Neural cell (in vitro differentiated cells): ENCODE measurements at regions not wholly inside any gene's neighbourhood (a gene's known extent, or its start where the extent isn't known, plus 50 kb on each side); places are given as distances from the start of the nearest gene placed in this dataset.

ENCODE experiments used
- EP300 ChIP-seq: fragments of 450-650 bp; conservative IDR thresholded peaks from 2 replicates; pipeline ENCODE4 v1.6.1; 2014; ENCODE audit warnings: antibody characterized with exemption, mild to moderate bottlenecking, moderate library complexity; ENCODE audit not compliant: poor library complexity, severe bottlenecking
- EZH2 ChIP-seq: fragments of 200-600, 300-800 bp; shearing (Covaris generic), sonication (generic); IDR thresholded peaks from 2 replicates; pipeline ENCODE4 v1.6.1; 2014; ENCODE audit warnings: antibody characterized with exemption, low read length, borderline replicate concordance, mild to moderate bottlenecking; ENCODE audit not compliant: insufficient read depth, poor library complexity, severe bottlenecking
- MXI1 ChIP-seq: fragments of 450-650 bp; conservative IDR thresholded peaks from 2 replicates; pipeline ENCODE4 v1.6.1; 2014; ENCODE audit warnings: antibody characterized with exemption, mild to moderate bottlenecking; ENCODE audit not compliant: poor library complexity, severe bottlenecking
- POLR2AphosphoS5 ChIP-seq: IDR thresholded peaks from 2 replicates; pipeline ENCODE4 v1.6.1; 2012
- RAD21 ChIP-seq: fragments of 450-650 bp; conservative IDR thresholded peaks from 2 replicates; pipeline ENCODE4 v1.6.1; 2014; ENCODE audit warnings: antibody characterized with exemption, mild to moderate bottlenecking, moderate library complexity
- SMC3 ChIP-seq: fragments of 450-650 bp; conservative IDR thresholded peaks from 2 replicates; pipeline ENCODE4 v1.6.1; 2014; ENCODE audit warnings: antibody characterized with exemption, mild to moderate bottlenecking, moderate library complexity; ENCODE audit not compliant: poor library complexity
- TAF1 ChIP-seq: IDR thresholded peaks from 2 replicates; pipeline ENCODE4 v1.6.1; 2012; ENCODE audit warnings: low read depth
- TF ChIP-seq, protein P1 (sequence below): fragments of 450-650 bp; IDR thresholded peaks from 2 replicates; pipeline ENCODE4 v1.5.1; 2014; ENCODE audit warnings: antibody characterized with exemption, mild to moderate bottlenecking, moderate library complexity; ENCODE audit not compliant: poor library complexity, severe bottlenecking
- TF ChIP-seq, protein P2 (sequence below): IDR thresholded peaks from 2 replicates; pipeline ENCODE4 v1.6.1; 2012; ENCODE audit warnings: borderline replicate concordance

DNA sequence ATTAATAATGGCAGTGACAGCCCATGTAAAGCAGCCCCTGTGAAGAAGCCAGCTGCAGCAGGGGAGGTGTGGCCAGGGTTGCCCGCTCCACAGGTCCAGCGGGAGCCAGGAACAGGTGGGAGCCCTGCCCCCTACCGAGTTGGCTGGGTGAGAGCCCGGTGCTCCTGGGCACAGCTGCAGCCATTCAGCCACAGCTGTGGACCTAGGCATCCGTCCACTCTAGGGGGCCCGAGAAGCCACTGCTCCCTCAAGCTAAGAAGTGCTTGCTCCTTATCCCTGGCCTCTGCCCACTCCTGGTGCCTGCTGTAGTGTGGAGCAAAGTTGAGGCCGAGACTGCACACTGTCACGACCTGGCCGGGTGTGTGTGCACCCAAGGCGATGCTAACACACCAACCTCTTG is 1469.0 kb downstream of the PCDH7 start:
- TF ChIP-seq EP300, result no peak
- TF ChIP-seq, protein P1, sequence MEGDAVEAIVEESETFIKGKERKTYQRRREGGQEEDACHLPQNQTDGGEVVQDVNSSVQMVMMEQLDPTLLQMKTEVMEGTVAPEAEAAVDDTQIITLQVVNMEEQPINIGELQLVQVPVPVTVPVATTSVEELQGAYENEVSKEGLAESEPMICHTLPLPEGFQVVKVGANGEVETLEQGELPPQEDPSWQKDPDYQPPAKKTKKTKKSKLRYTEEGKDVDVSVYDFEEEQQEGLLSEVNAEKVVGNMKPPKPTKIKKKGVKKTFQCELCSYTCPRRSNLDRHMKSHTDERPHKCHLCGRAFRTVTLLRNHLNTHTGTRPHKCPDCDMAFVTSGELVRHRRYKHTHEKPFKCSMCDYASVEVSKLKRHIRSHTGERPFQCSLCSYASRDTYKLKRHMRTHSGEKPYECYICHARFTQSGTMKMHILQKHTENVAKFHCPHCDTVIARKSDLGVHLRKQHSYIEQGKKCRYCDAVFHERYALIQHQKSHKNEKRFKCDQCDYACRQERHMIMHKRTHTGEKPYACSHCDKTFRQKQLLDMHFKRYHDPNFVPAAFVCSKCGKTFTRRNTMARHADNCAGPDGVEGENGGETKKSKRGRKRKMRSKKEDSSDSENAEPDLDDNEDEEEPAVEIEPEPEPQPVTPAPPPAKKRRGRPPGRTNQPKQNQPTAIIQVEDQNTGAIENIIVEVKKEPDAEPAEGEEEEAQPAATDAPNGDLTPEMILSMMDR, result no peak
- TF ChIP-seq EZH2, result no peak
- no peak for TF ChIP-seq TAF1
- TF ChIP-seq RAD21, result no peak
- no peak for TF ChIP-seq POLR2AphosphoS5
- no peak for TF ChIP-seq SMC3
- TF ChIP-seq, protein P2, sequence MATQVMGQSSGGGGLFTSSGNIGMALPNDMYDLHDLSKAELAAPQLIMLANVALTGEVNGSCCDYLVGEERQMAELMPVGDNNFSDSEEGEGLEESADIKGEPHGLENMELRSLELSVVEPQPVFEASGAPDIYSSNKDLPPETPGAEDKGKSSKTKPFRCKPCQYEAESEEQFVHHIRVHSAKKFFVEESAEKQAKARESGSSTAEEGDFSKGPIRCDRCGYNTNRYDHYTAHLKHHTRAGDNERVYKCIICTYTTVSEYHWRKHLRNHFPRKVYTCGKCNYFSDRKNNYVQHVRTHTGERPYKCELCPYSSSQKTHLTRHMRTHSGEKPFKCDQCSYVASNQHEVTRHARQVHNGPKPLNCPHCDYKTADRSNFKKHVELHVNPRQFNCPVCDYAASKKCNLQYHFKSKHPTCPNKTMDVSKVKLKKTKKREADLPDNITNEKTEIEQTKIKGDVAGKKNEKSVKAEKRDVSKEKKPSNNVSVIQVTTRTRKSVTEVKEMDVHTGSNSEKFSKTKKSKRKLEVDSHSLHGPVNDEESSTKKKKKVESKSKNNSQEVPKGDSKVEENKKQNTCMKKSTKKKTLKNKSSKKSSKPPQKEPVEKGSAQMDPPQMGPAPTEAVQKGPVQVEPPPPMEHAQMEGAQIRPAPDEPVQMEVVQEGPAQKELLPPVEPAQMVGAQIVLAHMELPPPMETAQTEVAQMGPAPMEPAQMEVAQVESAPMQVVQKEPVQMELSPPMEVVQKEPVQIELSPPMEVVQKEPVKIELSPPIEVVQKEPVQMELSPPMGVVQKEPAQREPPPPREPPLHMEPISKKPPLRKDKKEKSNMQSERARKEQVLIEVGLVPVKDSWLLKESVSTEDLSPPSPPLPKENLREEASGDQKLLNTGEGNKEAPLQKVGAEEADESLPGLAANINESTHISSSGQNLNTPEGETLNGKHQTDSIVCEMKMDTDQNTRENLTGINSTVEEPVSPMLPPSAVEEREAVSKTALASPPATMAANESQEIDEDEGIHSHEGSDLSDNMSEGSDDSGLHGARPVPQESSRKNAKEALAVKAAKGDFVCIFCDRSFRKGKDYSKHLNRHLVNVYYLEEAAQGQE, result no peak
- no peak for TF ChIP-seq MXI1
